ENCODE measurements at regions not wholly inside any gene's neighbourhood (a gene's known extent, or its start where the extent isn't known, plus 50 kb on each side); places are given as distances from the start of the nearest gene placed in this dataset.

GRCh38 chr6:1081551-1082284 lies 230.2 kb upstream of the FOXQ1 start:
- DNase-seq, result no peak

GRCh38 chr6:1080453-1081337 lies 231.2 kb upstream of the FOXQ1 start:
- DNase-seq, result no peak

GRCh38 chr6:1079525-1079924 lies 232.4 kb upstream of the FOXQ1 start:
- no peak for DNase-seq

- no peak for DNase-seq
Measured at GRCh38 chr6:1077478-1078416, 234.2 kb upstream of the FOXQ1 start.

GRCh38 chr6:1076531-1077459 lies 235.1 kb upstream of the FOXQ1 start:
- no peak for DNase-seq

- no peak for DNase-seq
Measured at GRCh38 chr6:1075880-1076279, 236.0 kb upstream of the FOXQ1 start.

GRCh38 chr6:1075444-1075843 lies 236.5 kb upstream of the FOXQ1 start:
- DNase-seq, result no peak

- DNase-seq, result no peak
Measured at GRCh38 chr6:1070085-1070521, 241.8 kb upstream of the FOXQ1 start.

- DNase-seq, result no peak
Measured at GRCh38 chr6:1068905-1069304, 243.0 kb upstream of the FOXQ1 start.

GRCh38 chr6:1068068-1068467 lies 243.8 kb upstream of the FOXQ1 start:
- DNase-seq, result no peak

GRCh38 chr6:1067346-1067745 lies 244.6 kb upstream of the FOXQ1 start:
- DNase-seq, result no peak

GRCh38 chr6:1066449-1067090 lies 245.3 kb upstream of the FOXQ1 start:
- DNase-seq, result no peak

- DNase-seq, result no peak
Measured at GRCh38 chr6:1065986-1066385, 245.9 kb upstream of the FOXQ1 start.

- no peak for DNase-seq
Measured at GRCh38 chr6:1063671-1064355, 248.1 kb upstream of the FOXQ1 start.

GRCh38 chr6:1062786-1063545 lies 248.9 kb upstream of the FOXQ1 start:
- DNase-seq, result no peak

GRCh38 chr6:1059596-1059995 lies 252.3 kb upstream of the FOXQ1 start:
- no peak for DNase-seq

- DNase-seq, result no peak
Measured at GRCh38 chr6:1057490-1058135, 254.3 kb upstream of the FOXQ1 start.

- DNase-seq, result no peak
Measured at GRCh38 chr6:1055015-1055921, 256.6 kb upstream of the FOXQ1 start.
